Mammary epithelial cell (primary cell): ENCODE measurements at regions not wholly inside any gene's neighbourhood (a gene's known extent, or its start where the extent isn't known, plus 50 kb on each side); places are given as distances from the start of the nearest gene placed in this dataset.

ENCODE experiments used
- CTCF ChIP-seq, 2 donors: IDR thresholded peaks in 1 of 2; conservative IDR thresholded peaks in 1 of 2; 2 replicates each; pipeline ENCODE4 v1.5.1; 2011 to 2012; ENCODE audit warnings: inconsistent platforms in 2 of 2, low read length in 2 of 2, mild to moderate bottlenecking in 2 of 2, control low read depth in 1 of 2, low read depth in 1 of 2; ENCODE audit not compliant: insufficient read depth in 1 of 2; ENCODE audit errors: extremely low read depth in 1 of 2
- EZH2 ChIP-seq: IDR thresholded peaks from 2 replicates; pipeline ENCODE4 v1.6.1; 2012; ENCODE audit warnings: low read length, inconsistent platforms, borderline replicate concordance

- no peak for TF ChIP-seq CTCF (conservative IDR thresholded peaks at IDR 0.05 in 1 of 2, IDR thresholded peaks at IDR 0.05 in 1 of 2; ENCODE audit: extremely low read depth in 1 of 2, insufficient read depth in 1 of 2, low read depth in 1 of 2, low read length in 2 of 2)
- no peak for TF ChIP-seq EZH2
These were observed 55.0 kb upstream of the MDGA1 start for GRCh38 chr6:37752718-37753117.
